ENCODE measurements at regions not wholly inside any gene's neighbourhood (a gene's known extent, or its start where the extent isn't known, plus 50 kb on each side); places are given as distances from the start of the nearest gene placed in this dataset.

GRCh38 chr6:14652536-14652935 is 535.0 kb downstream of the CD83 start:
- H3K27ac ChIP-seq (ENCODE audit: low read length): no peak overlapping the region
- no peaks in the 10 kb centered on the region for H3K9me3 ChIP-seq (ENCODE audit: control insufficient read depth, insufficient read depth, low read depth, low read length)
- no peak overlapping the region for H3K4me3 ChIP-seq (ENCODE audit: low read depth in 2 of 2, low read length in 2 of 2)
- POLR2A ChIA-PET: interaction anchor here (0.5 kb wide), 1 partner anchor 780 kb away, joined by 3 read pairs; no protein-coding TSS in a partner anchor
- no peaks in the 10 kb centered on the region for H3K36me3 ChIP-seq (ENCODE audit: control insufficient read depth, insufficient read depth, low read length)
- CTCF ChIA-PET: no interaction called here
- ATAC-seq (no peak), DNase-seq (ENCODE audit: low read depth, low spot score) (no peak)
- no peaks in the 10 kb centered on the region for H3K4me1 ChIP-seq (ENCODE audit: control insufficient read depth, insufficient read depth, low read length)
- in situ Hi-C loops (cut with HindIII; ENCODE audit: low pct_unique_long_range_greater_than_20kb, low sequenced_read_pairs): no loop called here
- peaks cover 13% of the 10 kb centered on the region for H3K27me3 ChIP-seq (ENCODE audit: control insufficient read depth, insufficient read depth, low read length)
- intact Hi-C loops (cut with micrococcal nuclease; ENCODE audit: unreplicated experiment): no loop called here
- no TSS peak for BruUV-seq (replicated peaks)
- TF ChIP-seq TCF7L2 (IDR thresholded peaks at IDR 0.05; ENCODE audit: low read depth, low read length) (no peak), POLR2AphosphoS5 (IDR thresholded peaks at IDR 0.05; ENCODE audit: low read depth, low read length) (no peak)

DNA sequence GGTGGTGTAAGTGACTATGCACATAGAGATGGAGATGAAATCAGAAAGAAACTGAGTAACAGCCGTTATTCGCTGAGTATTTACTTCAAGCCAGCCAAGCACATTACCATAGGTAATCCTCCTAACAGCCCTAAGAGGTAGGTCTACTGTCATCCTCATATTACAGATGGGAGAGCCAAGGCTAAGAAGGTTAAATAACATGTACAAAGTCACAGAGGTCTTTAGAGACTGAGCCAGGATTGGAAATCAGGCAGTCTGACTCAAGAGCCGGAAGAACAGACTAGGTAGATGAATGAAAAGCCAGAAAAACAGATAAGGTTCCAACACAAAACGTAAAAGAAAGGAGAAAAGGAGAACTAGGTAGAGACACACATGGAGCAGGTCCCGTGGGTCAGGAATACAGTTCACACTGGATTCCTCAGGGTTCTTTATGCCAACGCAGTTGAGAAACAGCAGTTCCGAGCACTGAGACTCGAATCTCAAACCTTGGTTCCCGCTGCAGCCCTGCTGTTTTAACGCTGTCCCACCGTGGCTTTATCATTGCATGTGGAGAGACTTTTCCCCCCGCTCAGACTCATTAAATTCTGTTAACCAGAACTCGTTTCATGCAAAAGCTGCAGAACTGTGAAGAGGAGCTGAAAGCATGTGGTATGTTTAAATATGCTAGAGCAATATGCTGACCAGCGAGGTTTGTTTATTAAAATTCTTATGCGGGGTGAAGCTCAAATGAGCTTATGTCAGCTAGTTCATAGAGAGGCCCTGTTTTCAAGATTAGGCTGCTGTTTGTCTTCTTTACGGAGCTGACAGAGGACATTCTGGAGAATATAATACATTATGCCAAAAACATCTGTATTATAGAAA is 537.9 kb downstream of the CD83 start:
- CTCF ChIA-PET: no interaction called here
- no peak overlapping the region for H3K4me3 ChIP-seq (ENCODE audit: low read depth in 2 of 2, low read length in 2 of 2)
- no peaks in the 10 kb centered on the region for H3K4me1 ChIP-seq (ENCODE audit: control insufficient read depth, insufficient read depth, low read length)
- intact Hi-C loops (cut with micrococcal nuclease; ENCODE audit: unreplicated experiment): no loop called here
- H3K9me3 ChIP-seq (ENCODE audit: control insufficient read depth, insufficient read depth, low read depth, low read length): no peaks in the 10 kb centered on the region
- no peak overlapping the region for H3K27ac ChIP-seq (ENCODE audit: low read length)
- in situ Hi-C loops (cut with HindIII; ENCODE audit: low pct_unique_long_range_greater_than_20kb, low sequenced_read_pairs): no loop called here
- no peak for TF ChIP-seq SIN3A (IDR thresholded peaks at IDR 0.05; ENCODE audit: borderline replicate concordance, insufficient read depth, low read depth, low read length)
- TF ChIP-seq, protein P1, sequence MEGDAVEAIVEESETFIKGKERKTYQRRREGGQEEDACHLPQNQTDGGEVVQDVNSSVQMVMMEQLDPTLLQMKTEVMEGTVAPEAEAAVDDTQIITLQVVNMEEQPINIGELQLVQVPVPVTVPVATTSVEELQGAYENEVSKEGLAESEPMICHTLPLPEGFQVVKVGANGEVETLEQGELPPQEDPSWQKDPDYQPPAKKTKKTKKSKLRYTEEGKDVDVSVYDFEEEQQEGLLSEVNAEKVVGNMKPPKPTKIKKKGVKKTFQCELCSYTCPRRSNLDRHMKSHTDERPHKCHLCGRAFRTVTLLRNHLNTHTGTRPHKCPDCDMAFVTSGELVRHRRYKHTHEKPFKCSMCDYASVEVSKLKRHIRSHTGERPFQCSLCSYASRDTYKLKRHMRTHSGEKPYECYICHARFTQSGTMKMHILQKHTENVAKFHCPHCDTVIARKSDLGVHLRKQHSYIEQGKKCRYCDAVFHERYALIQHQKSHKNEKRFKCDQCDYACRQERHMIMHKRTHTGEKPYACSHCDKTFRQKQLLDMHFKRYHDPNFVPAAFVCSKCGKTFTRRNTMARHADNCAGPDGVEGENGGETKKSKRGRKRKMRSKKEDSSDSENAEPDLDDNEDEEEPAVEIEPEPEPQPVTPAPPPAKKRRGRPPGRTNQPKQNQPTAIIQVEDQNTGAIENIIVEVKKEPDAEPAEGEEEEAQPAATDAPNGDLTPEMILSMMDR (IDR thresholded peaks at IDR 0.05): no peak
- no peak for TF ChIP-seq POLR2AphosphoS5 (IDR thresholded peaks at IDR 0.05; ENCODE audit: low read depth, low read length)
- TF ChIP-seq TCF7L2 (IDR thresholded peaks at IDR 0.05; ENCODE audit: low read depth, low read length): no peak
- TF ChIP-seq, protein P2, sequence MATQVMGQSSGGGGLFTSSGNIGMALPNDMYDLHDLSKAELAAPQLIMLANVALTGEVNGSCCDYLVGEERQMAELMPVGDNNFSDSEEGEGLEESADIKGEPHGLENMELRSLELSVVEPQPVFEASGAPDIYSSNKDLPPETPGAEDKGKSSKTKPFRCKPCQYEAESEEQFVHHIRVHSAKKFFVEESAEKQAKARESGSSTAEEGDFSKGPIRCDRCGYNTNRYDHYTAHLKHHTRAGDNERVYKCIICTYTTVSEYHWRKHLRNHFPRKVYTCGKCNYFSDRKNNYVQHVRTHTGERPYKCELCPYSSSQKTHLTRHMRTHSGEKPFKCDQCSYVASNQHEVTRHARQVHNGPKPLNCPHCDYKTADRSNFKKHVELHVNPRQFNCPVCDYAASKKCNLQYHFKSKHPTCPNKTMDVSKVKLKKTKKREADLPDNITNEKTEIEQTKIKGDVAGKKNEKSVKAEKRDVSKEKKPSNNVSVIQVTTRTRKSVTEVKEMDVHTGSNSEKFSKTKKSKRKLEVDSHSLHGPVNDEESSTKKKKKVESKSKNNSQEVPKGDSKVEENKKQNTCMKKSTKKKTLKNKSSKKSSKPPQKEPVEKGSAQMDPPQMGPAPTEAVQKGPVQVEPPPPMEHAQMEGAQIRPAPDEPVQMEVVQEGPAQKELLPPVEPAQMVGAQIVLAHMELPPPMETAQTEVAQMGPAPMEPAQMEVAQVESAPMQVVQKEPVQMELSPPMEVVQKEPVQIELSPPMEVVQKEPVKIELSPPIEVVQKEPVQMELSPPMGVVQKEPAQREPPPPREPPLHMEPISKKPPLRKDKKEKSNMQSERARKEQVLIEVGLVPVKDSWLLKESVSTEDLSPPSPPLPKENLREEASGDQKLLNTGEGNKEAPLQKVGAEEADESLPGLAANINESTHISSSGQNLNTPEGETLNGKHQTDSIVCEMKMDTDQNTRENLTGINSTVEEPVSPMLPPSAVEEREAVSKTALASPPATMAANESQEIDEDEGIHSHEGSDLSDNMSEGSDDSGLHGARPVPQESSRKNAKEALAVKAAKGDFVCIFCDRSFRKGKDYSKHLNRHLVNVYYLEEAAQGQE (IDR thresholded peaks at IDR 0.05; ENCODE audit: insufficient read depth in 1 of 2, low read depth in 2 of 2, low read length in 1 of 2): no peak
- POLR2A ChIA-PET: no interaction called here
- DNase-seq (ENCODE audit: low read depth, low spot score) (no peak), ATAC-seq (no peak)
- no TSS peak for BruUV-seq (replicated peaks)
- H3K36me3 ChIP-seq (ENCODE audit: control insufficient read depth, insufficient read depth, low read length): no peaks in the 10 kb centered on the region
- H3K27me3 ChIP-seq (ENCODE audit: control insufficient read depth, insufficient read depth, low read length): peaks cover 13% of the 10 kb centered on the region

DNA sequence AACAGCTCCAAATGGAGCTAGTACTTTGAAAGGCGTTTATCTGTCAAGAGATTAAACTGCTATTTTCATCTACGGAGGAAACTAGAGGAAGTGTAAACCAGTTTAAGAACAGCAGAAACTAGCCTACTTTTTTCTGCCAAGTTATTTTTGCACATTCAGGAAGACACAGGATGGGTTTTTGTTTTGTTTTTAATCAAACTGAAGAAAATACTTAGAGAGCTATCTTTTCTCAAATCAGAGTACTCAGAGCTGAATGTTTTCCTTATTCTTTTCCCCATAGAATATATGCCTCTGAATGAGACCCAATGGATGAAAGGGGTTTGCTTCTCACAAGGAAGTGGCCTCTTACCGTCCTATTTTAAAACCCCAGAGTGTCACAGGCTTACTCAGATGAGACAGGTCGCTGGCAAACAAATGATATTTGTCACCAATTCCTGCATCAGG is 538.5 kb downstream of the CD83 start:
- Histone ChIP-seq H3K4me3 (ENCODE audit: low read depth in 2 of 2, low read length in 2 of 2) (no peak overlapping the region), H3K36me3 (ENCODE audit: control insufficient read depth, insufficient read depth, low read length) (no peaks in the 10 kb centered on the region), H3K27me3 (ENCODE audit: control insufficient read depth, insufficient read depth, low read length) (peaks cover 13% of the 10 kb centered on the region), H3K9me3 (ENCODE audit: control insufficient read depth, insufficient read depth, low read depth, low read length) (no peaks in the 10 kb centered on the region), H3K4me1 (ENCODE audit: control insufficient read depth, insufficient read depth, low read length) (no peaks in the 10 kb centered on the region), H3K27ac (ENCODE audit: low read length) (no peak overlapping the region)
- CTCF ChIA-PET: no interaction called here
- DNase-seq (ENCODE audit: low read depth, low spot score): no peak
- POLR2A ChIA-PET: no interaction called here
- ATAC-seq: no peak
- intact Hi-C loops (cut with micrococcal nuclease; ENCODE audit: unreplicated experiment) (no loop called here), in situ Hi-C loops (cut with HindIII; ENCODE audit: low pct_unique_long_range_greater_than_20kb, low sequenced_read_pairs) (no loop called here)
- BruUV-seq (replicated peaks): no TSS peak
- TF ChIP-seq, protein P2 (IDR thresholded peaks at IDR 0.05; ENCODE audit: insufficient read depth in 1 of 2, low read depth in 2 of 2, low read length in 1 of 2): no peak
- TF ChIP-seq TCF7L2 (IDR thresholded peaks at IDR 0.05; ENCODE audit: low read depth, low read length): no peak
- TF ChIP-seq SIN3A (IDR thresholded peaks at IDR 0.05; ENCODE audit: borderline replicate concordance, insufficient read depth, low read depth, low read length): no peak
- TF ChIP-seq, protein P1 (IDR thresholded peaks at IDR 0.05): no peak
- TF ChIP-seq POLR2AphosphoS5 (IDR thresholded peaks at IDR 0.05; ENCODE audit: low read depth, low read length): no peak
